Esophagus squamous epithelium (tissue), 5 donors: ENCODE measurements at regions not wholly inside any gene's neighbourhood (a gene's known extent, or its start where the extent isn't known, plus 50 kb on each side); places are given as distances from the start of the nearest gene placed in this dataset.

Source experiments
- DNase-seq: peaks from one replicate; lab custom pipeline; 2025; lab: John Stamatoyannopoulos, UW
- H3K27ac ChIP-seq, 4 donors: fragments of 200-600 bp; sonication (generic); one replicate each; pipeline ENCODE4 v1.5.1; 2016 to 2019; ENCODE audit warnings: mild to moderate bottlenecking in 1 of 4
- H3K27me3 ChIP-seq, 4 donors: fragments of 200-600 bp; sonication (generic); 1 replicate in 3 of 4; 2 replicates in 1 of 4; pipeline versions ENCODE4 v1.5.1 to v1.6.0; 2017 to 2021; ENCODE audit warnings: antibody characterized with exemption in 1 of 4
- H3K36me3 ChIP-seq, 3 donors: fragments of 200-600 bp; sonication (generic); one replicate each; pipeline ENCODE4 v1.5.1; 2016 to 2019
- H3K4me1 ChIP-seq, 3 donors: fragments of 200-600 bp; sonication (generic); one replicate each; pipeline ENCODE4 v1.5.1; 2017 to 2019
- H3K4me3 ChIP-seq, 4 donors: fragments of 200-600 bp; sonication (generic); 1 replicate in 3 of 4; 2 replicates in 1 of 4; pipeline ENCODE4 v1.5.1; 2016 to 2019; ENCODE audit warnings: mild to moderate bottlenecking in 2 of 4, moderate library complexity in 1 of 4
- H3K9me3 ChIP-seq, 3 donors: fragments of 200-600 bp; sonication (generic); one replicate each; pipeline ENCODE4 v1.5.1; 2016 to 2019
- CTCF ChIP-seq, 6 experiments: fragments of 450-650 bp in 4 of 6; fragments of 200-600 bp in 2 of 6; sonication (generic) in 2 of 6; IDR thresholded peaks; one replicate each; pipeline ENCODE4 v1.5.1; 2016 to 2019; ENCODE audit warnings: antibody characterized with exemption in 6 of 6, mild to moderate bottlenecking in 4 of 6, moderate library complexity in 4 of 6
- POLR2A ChIP-seq, 4 donors: fragments of 450-650 bp; IDR thresholded peaks; one replicate each; pipeline ENCODE4 v1.6.1; 2017; ENCODE audit warnings: antibody characterized with exemption in 4 of 4, mild to moderate bottlenecking in 4 of 4, moderate library complexity in 3 of 4
- WGBS, 2 donors: methylation state at CpG; one replicate each; pipeline ENCODE4 v1.1.5; 2018; 5-methylcytosine and 5-hydroxymethylcytosine counted together
- intact Hi-C: fragments of 100-400 bp; cut with DNase I; formaldehyde crosslinking; loops from one replicate; pipeline ENCODE4 v1.15.0; 2022
- donor health status: DM: yes; HTN: yes; CAD: no.

GRCh38 chrX:15985937-15986336, 131.3 kb upstream of the AP1S2 start:
- Histone ChIP-seq H3K4me1 (no peaks in the 10 kb centered on the region), H3K36me3 (no peaks in the 10 kb centered on the region), H3K9me3 (no peaks in the 10 kb centered on the region), H3K27me3 (no peaks in the 10 kb centered on the region), H3K4me3 (no peak overlapping the region), H3K27ac (no peak overlapping the region)
- 35 to 65% methylated on average over 2 of the region's 2 CpGs for WGBS, 2 donors
- DNase-seq, result no peak
- intact Hi-C loops, result no loop called here
- TF ChIP-seq CTCF (IDR thresholded peaks at IDR 0.05) (no peak), POLR2A (IDR thresholded peaks at IDR 0.05) (no peak)

- H3K27me3 ChIP-seq, result no peaks in the 10 kb centered on the region
- DNase-seq, result no peak
- H3K36me3 ChIP-seq, result no peaks in the 10 kb centered on the region
- TF ChIP-seq POLR2A (IDR thresholded peaks at IDR 0.05) (no peak), CTCF (IDR thresholded peaks at IDR 0.05) (no peak)
- no peak overlapping the region for H3K27ac ChIP-seq
- no peaks in the 10 kb centered on the region for H3K4me1 ChIP-seq
- WGBS, 2 donors, result 100% methylated on average over 1 of the region's 1 CpG; no CpG with 5 or more reads in 1 of the 2 donors
- H3K9me3 ChIP-seq, result no peaks in the 10 kb centered on the region
- intact Hi-C loops, result no loop called here
- H3K4me3 ChIP-seq, result no peak overlapping the region
These were observed 128.4 kb upstream of the AP1S2 start for GRCh38 chrX:15983034-15983433.

GRCh38 chrX:15977644-15978043, 123.0 kb upstream of the AP1S2 start:
- no peaks in the 10 kb centered on the region for H3K4me1 ChIP-seq
- H3K36me3 ChIP-seq, result no peaks in the 10 kb centered on the region
- TF ChIP-seq POLR2A (IDR thresholded peaks at IDR 0.05) (no peak), CTCF (IDR thresholded peaks at IDR 0.05) (no peak)
- H3K9me3 ChIP-seq, result no peaks in the 10 kb centered on the region
- no peak for DNase-seq
- no peaks in the 10 kb centered on the region for H3K27me3 ChIP-seq
- no peak overlapping the region for H3K27ac ChIP-seq
- intact Hi-C loops, result no loop called here
- no peak overlapping the region for H3K4me3 ChIP-seq
- WGBS, 2 donors, result 54 to 66% methylated on average over 3 of the region's 3 CpGs

- intact Hi-C loops, result no loop called here
- no peaks in the 10 kb centered on the region for H3K9me3 ChIP-seq
- H3K27ac ChIP-seq, result no peak overlapping the region
- H3K36me3 ChIP-seq, result no peaks in the 10 kb centered on the region
- no peaks in the 10 kb centered on the region for H3K27me3 ChIP-seq
- no peak for DNase-seq
- no peak for TF ChIP-seq POLR2A (IDR thresholded peaks at IDR 0.05)
- TF ChIP-seq CTCF (IDR thresholded peaks at IDR 0.05), result no peak
- H3K4me1 ChIP-seq, result no peaks in the 10 kb centered on the region
- H3K4me3 ChIP-seq, result no peak overlapping the region
- WGBS, 2 donors, result 56 to 80% methylated on average over 1 of the region's 1 CpG
These were observed 121.8 kb upstream of the AP1S2 start for GRCh38 chrX:15976396-15976795.

- TF ChIP-seq POLR2A (IDR thresholded peaks at IDR 0.05) (no peak), CTCF (IDR thresholded peaks at IDR 0.05) (no peak)
- Histone ChIP-seq H3K36me3 (no peaks in the 10 kb centered on the region), H3K4me1 (no peaks in the 10 kb centered on the region), H3K27me3 (no peaks in the 10 kb centered on the region), H3K4me3 (no peak overlapping the region), H3K9me3 (no peaks in the 10 kb centered on the region), H3K27ac (no peak overlapping the region)
- 74 to 100% methylated on average over 2 to 3 of the region's 3 CpGs for WGBS, 2 donors
- intact Hi-C loops, result no loop called here
- no peak for DNase-seq
These were observed 119.3 kb upstream of the AP1S2 start for GRCh38 chrX:15973946-15974345.
